ENCODE measurements at regions not wholly inside any gene's neighbourhood (a gene's known extent, or its start where the extent isn't known, plus 50 kb on each side); places are given as distances from the start of the nearest gene placed in this dataset.

DNA sequence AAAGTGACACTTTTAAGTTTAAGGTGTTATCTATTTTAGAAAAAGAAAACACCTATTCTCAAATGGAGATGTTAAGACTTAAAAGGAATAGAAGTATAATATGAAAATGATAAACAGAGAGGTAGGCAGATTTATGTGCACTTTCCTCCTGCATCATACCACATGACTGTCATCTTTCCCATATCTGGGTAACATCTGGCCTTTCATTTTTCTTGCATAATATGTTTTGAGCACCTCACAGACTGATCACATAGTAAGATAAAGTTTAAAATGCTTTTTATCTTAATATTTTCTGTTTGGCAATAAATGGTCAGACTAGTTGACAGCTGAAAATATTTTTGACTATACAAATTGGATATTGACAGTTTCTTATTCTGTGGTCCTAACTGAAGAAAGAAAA, 1852.1 kb upstream of the PIK3C3 start:
- H3K36me3 ChIP-seq (ENCODE audit: control insufficient read depth in 2 of 2, insufficient read depth in 2 of 2, low read length in 1 of 2): no peaks in the 10 kb centered on the region

DNA sequence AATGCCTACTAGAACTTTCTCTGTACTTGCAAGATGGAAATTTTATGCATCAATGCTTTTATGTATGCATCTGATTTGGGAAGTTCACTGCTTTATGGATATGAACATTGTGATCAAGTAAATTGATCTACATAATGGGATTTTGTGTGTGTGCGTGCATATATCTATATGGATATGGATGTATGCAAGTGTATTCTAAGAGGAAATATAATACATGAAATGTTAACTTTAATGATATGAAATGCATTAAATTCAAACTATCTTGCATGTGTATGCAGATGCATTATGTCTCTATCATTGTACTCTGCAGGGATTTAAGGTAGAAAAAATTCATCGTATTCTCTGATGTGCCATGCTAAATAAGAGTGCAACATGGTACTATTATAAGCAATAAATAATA, 1855.4 kb upstream of the PIK3C3 start:
- no peaks in the 10 kb centered on the region for H3K36me3 ChIP-seq (ENCODE audit: control insufficient read depth in 2 of 2, insufficient read depth in 2 of 2, low read length in 1 of 2)
- H3K4me3 ChIP-seq (ENCODE audit: low read length in 2 of 2): no peak overlapping the region
- H3K4me1 ChIP-seq (ENCODE audit: control insufficient read depth in 2 of 2, insufficient read depth in 2 of 2, low read length in 2 of 2): no peaks in the 10 kb centered on the region
- H3K27ac ChIP-seq (ENCODE audit: low read depth in 1 of 2, low read length in 1 of 2): no peak overlapping the region
- 96% methylated on average over 2 of the region's 2 CpGs for WGBS
- DNase-seq (ENCODE audit: low read depth in 6 of 9, low spot score in 9 of 9): no peak
- no peaks in the 10 kb centered on the region for H3K9me3 ChIP-seq (ENCODE audit: control insufficient read depth in 2 of 2, insufficient read depth in 1 of 2, low read length in 1 of 2)
- no peaks in the 10 kb centered on the region for H3K27me3 ChIP-seq (ENCODE audit: control insufficient read depth in 2 of 2, insufficient read depth in 1 of 2, low read length in 1 of 2)

More for the DNA sequence above, 1852.1 kb upstream of the PIK3C3 start:
- Histone ChIP-seq H3K9me3 (ENCODE audit: control insufficient read depth in 2 of 2, insufficient read depth in 1 of 2, low read length in 1 of 2) (no peaks in the 10 kb centered on the region), H3K27me3 (ENCODE audit: control insufficient read depth in 2 of 2, insufficient read depth in 1 of 2, low read length in 1 of 2) (no peaks in the 10 kb centered on the region), H3K4me3 (ENCODE audit: low read length in 2 of 2) (no peak overlapping the region), H3K27ac (ENCODE audit: low read depth in 1 of 2, low read length in 1 of 2) (no peak overlapping the region), H3K4me1 (ENCODE audit: control insufficient read depth in 2 of 2, insufficient read depth in 2 of 2, low read length in 2 of 2) (no peaks in the 10 kb centered on the region)
- DNase-seq (ENCODE audit: low read depth in 6 of 9, low spot score in 9 of 9): no peak

DNA sequence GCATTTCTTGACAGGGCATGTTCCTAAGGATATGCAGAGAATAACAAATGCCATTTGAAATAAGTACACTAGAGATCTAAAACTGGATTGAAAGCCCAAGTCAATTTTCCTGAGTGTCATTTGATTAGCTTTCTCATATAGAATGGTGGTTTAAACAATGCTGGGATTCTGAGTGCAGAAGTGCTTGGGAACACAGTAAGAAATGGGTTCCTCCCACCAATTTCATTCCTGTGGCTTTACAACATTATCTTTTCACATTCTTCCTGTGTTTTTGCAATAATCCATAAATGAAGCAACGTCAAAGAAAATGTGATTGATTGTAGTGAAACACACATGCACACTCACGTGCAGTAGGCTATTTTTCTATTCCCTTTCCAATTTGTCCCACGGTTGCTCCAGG, 1858.4 kb upstream of the PIK3C3 start:
- Histone ChIP-seq H3K9me3 (ENCODE audit: control insufficient read depth in 2 of 2, insufficient read depth in 1 of 2, low read length in 1 of 2) (no peaks in the 10 kb centered on the region), H3K27me3 (ENCODE audit: control insufficient read depth in 2 of 2, insufficient read depth in 1 of 2, low read length in 1 of 2) (no peaks in the 10 kb centered on the region), H3K27ac (ENCODE audit: low read depth in 1 of 2, low read length in 1 of 2) (no peak overlapping the region), H3K4me3 (ENCODE audit: low read length in 2 of 2) (no peak overlapping the region), H3K36me3 (ENCODE audit: control insufficient read depth in 2 of 2, insufficient read depth in 2 of 2, low read length in 1 of 2) (no peaks in the 10 kb centered on the region), H3K4me1 (ENCODE audit: control insufficient read depth in 2 of 2, insufficient read depth in 2 of 2, low read length in 2 of 2) (no peaks in the 10 kb centered on the region)
- WGBS: 74% methylated on average over 3 of the region's 3 CpGs
- DNase-seq (ENCODE audit: low read depth in 6 of 9, low spot score in 9 of 9): no peak

DNA sequence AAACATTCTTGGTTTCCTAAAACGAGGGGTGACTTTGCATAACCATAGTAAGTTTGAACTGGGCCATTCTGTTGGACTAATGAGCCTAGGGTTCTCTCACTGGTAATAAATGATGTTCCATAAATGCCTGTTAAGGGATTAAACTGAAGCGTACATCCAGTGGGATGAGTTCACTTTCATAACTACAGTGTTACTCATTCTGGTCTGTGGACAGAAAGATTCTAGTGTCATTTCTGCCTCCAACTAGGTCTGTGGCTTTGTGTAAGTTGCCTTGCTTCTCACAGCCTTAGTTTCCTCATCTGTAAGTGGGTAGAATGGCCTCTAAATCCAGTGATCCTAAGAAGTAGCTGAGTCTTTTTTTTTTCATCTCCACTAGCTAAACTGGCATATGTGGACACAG, 1860.6 kb upstream of the PIK3C3 start:
- no peak overlapping the region for H3K4me3 ChIP-seq (ENCODE audit: low read length in 2 of 2)
- no peak overlapping the region for H3K27ac ChIP-seq (ENCODE audit: low read depth in 1 of 2, low read length in 1 of 2)
- 72% methylated on average over 2 of the region's 2 CpGs for WGBS
- no peak for DNase-seq (ENCODE audit: low read depth in 6 of 9, low spot score in 9 of 9)
- H3K4me1 ChIP-seq (ENCODE audit: control insufficient read depth in 2 of 2, insufficient read depth in 2 of 2, low read length in 2 of 2): no peaks in the 10 kb centered on the region
- H3K36me3 ChIP-seq (ENCODE audit: control insufficient read depth in 2 of 2, insufficient read depth in 2 of 2, low read length in 1 of 2): no peaks in the 10 kb centered on the region
- H3K9me3 ChIP-seq (ENCODE audit: control insufficient read depth in 2 of 2, insufficient read depth in 1 of 2, low read length in 1 of 2): no peaks in the 10 kb centered on the region
- H3K27me3 ChIP-seq (ENCODE audit: control insufficient read depth in 2 of 2, insufficient read depth in 1 of 2, low read length in 1 of 2): no peaks in the 10 kb centered on the region

DNA sequence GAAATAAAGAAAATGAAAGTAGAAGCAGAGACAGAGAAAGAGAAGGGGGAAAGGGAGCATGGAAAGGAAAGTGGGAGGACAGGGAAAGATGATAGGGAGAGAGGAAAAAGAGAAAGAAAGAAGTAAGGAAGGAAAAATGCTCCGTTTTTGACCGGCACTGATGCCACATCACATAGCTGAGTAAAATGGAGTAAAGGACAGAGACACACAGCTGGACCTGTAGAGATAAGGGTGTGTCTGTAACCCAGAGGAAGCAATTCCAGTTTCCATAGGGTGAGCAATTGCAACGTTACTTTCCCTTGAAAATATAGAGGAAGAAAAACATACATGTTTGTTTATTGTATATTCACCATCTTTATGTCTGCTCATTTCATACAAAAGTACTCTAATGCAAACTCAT, 1866.9 kb upstream of the PIK3C3 start:
- 81% methylated on average over 3 of the region's 3 CpGs for WGBS
- no peak overlapping the region for H3K4me3 ChIP-seq (ENCODE audit: low read length in 2 of 2)
- H3K27me3 ChIP-seq (ENCODE audit: control insufficient read depth in 2 of 2, insufficient read depth in 1 of 2, low read length in 1 of 2): no peaks in the 10 kb centered on the region
- H3K4me1 ChIP-seq (ENCODE audit: control insufficient read depth in 2 of 2, insufficient read depth in 2 of 2, low read length in 2 of 2): no peaks in the 10 kb centered on the region
- no peaks in the 10 kb centered on the region for H3K9me3 ChIP-seq (ENCODE audit: control insufficient read depth in 2 of 2, insufficient read depth in 1 of 2, low read length in 1 of 2)
- H3K36me3 ChIP-seq (ENCODE audit: control insufficient read depth in 2 of 2, insufficient read depth in 2 of 2, low read length in 1 of 2): no peaks in the 10 kb centered on the region
- no peak overlapping the region for H3K27ac ChIP-seq (ENCODE audit: low read depth in 1 of 2, low read length in 1 of 2)
- DNase-seq (ENCODE audit: low read depth in 6 of 9, low spot score in 9 of 9): no peak

DNA sequence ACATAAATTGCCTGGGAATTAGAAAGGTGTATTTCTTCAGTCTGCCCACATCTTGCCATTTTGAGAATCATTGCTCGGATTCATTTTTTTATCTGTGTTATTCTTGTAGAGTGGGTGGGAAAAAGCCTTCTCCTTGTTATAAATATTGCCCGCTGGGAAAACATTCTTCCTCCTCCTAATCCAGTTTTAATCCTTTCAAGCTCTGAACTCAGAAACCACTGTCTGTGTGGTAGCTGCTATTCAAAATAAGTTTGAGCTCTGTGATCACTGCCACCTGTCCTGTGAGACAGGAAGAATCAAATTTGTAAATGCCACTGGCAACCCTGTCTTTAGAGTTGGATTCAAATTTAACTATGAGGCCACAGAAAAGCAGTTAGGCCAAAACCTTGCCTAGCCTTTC, 1875.2 kb upstream of the PIK3C3 start:
- no peak for DNase-seq (ENCODE audit: low read depth in 6 of 9, low spot score in 9 of 9)
- WGBS: 95% methylated on average over 2 of the region's 2 CpGs

DNA sequence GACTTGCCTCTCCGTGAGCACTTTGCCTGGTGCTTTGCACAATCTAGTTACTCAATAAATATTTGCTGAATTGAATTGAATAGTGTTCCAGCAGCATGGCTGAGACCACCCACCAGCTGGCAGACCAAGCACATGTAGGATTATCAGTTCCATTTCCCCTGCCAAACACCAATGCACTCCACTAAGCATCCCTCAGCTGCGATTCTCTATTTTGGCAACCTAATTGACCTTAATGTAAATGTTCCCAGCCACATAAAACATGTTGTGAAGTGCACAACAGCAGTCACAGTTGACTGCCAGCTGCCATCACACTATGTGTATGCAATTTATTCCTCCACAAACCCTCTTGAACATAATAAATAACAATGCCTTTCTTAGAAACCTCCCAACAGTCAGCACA, 1879.4 kb upstream of the PIK3C3 start:
- H3K9me3 ChIP-seq (ENCODE audit: control insufficient read depth in 2 of 2, insufficient read depth in 1 of 2, low read length in 1 of 2): no peaks in the 10 kb centered on the region
- H3K4me3 ChIP-seq (ENCODE audit: low read length in 2 of 2): no peak overlapping the region
- no peaks in the 10 kb centered on the region for H3K4me1 ChIP-seq (ENCODE audit: control insufficient read depth in 2 of 2, insufficient read depth in 2 of 2, low read length in 2 of 2)
- H3K27me3 ChIP-seq (ENCODE audit: control insufficient read depth in 2 of 2, insufficient read depth in 1 of 2, low read length in 1 of 2): no peaks in the 10 kb centered on the region
- H3K27ac ChIP-seq (ENCODE audit: low read depth in 1 of 2, low read length in 1 of 2): no peak overlapping the region
- no peak for DNase-seq (ENCODE audit: low read depth in 6 of 9, low spot score in 9 of 9)
- 95% methylated on average over 2 of the region's 2 CpGs for WGBS
- H3K36me3 ChIP-seq (ENCODE audit: control insufficient read depth in 2 of 2, insufficient read depth in 2 of 2, low read length in 1 of 2): no peaks in the 10 kb centered on the region

More for the DNA sequence above, 1875.2 kb upstream of the PIK3C3 start:
- no peaks in the 10 kb centered on the region for H3K9me3 ChIP-seq (ENCODE audit: control insufficient read depth in 2 of 2, insufficient read depth in 1 of 2, low read length in 1 of 2)
- no peak overlapping the region for H3K27ac ChIP-seq (ENCODE audit: low read depth in 1 of 2, low read length in 1 of 2)
- no peaks in the 10 kb centered on the region for H3K27me3 ChIP-seq (ENCODE audit: control insufficient read depth in 2 of 2, insufficient read depth in 1 of 2, low read length in 1 of 2)
- H3K4me1 ChIP-seq (ENCODE audit: control insufficient read depth in 2 of 2, insufficient read depth in 2 of 2, low read length in 2 of 2): no peaks in the 10 kb centered on the region
- no peak overlapping the region for H3K4me3 ChIP-seq (ENCODE audit: low read length in 2 of 2)
- no peaks in the 10 kb centered on the region for H3K36me3 ChIP-seq (ENCODE audit: control insufficient read depth in 2 of 2, insufficient read depth in 2 of 2, low read length in 1 of 2)

DNA sequence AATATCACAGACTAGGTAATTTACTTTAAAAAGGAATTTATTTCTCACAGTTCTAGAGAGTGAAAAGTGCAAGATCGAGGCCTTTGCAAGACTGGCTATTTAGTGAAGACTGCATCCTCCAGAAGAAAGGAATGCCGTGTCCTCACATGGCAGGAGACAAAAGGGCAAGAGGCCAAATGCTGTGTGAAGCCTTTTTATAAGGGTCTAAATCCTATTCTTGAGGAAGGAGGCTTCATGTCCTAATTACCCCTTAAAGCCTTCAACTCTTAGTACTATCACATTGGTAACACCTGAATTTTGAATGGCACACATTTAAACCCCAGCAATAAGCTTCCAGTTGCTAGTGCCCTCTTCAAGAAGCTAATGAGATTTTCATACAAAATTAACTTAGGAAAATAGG, 1882.3 kb upstream of the PIK3C3 start:
- Histone ChIP-seq H3K27me3 (ENCODE audit: control insufficient read depth in 2 of 2, insufficient read depth in 1 of 2, low read length in 1 of 2) (no peaks in the 10 kb centered on the region), H3K4me3 (ENCODE audit: low read length in 2 of 2) (no peak overlapping the region), H3K27ac (ENCODE audit: low read depth in 1 of 2, low read length in 1 of 2) (no peak overlapping the region), H3K9me3 (ENCODE audit: control insufficient read depth in 2 of 2, insufficient read depth in 1 of 2, low read length in 1 of 2) (no peaks in the 10 kb centered on the region), H3K4me1 (ENCODE audit: control insufficient read depth in 2 of 2, insufficient read depth in 2 of 2, low read length in 2 of 2) (no peaks in the 10 kb centered on the region), H3K36me3 (ENCODE audit: control insufficient read depth in 2 of 2, insufficient read depth in 2 of 2, low read length in 1 of 2) (no peaks in the 10 kb centered on the region)
- DNase-seq (ENCODE audit: low read depth in 6 of 9, low spot score in 9 of 9): no peak
- 90% methylated on average over 2 of the region's 2 CpGs for WGBS

DNA sequence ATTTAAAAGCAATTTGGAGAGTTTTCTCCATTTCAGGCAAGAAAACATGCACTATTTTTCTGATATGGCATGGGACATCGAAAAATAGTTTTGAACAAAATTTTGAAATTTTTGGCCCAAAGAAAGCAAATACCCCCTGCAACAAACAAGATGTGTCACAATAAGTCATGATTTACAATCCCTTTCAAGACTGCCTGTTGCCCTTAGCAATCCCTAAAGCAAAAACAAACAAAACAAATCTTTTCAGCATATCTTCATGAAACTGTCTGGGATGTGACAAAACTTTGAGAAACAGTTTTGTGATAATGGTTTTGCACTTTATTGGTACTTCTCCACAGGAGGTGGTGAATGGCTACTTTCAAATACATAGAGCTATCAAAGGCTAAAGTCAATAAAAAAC, 1888.7 kb upstream of the PIK3C3 start:
- 94% methylated on average over 1 of the region's 1 CpG for WGBS
- DNase-seq (ENCODE audit: low read depth in 6 of 9, low spot score in 9 of 9): no peak
- Histone ChIP-seq H3K36me3 (ENCODE audit: control insufficient read depth in 2 of 2, insufficient read depth in 2 of 2, low read length in 1 of 2) (no peaks in the 10 kb centered on the region), H3K27me3 (ENCODE audit: control insufficient read depth in 2 of 2, insufficient read depth in 1 of 2, low read length in 1 of 2) (no peaks in the 10 kb centered on the region), H3K4me3 (ENCODE audit: low read length in 2 of 2) (no peak overlapping the region), H3K27ac (ENCODE audit: low read depth in 1 of 2, low read length in 1 of 2) (no peak overlapping the region), H3K9me3 (ENCODE audit: control insufficient read depth in 2 of 2, insufficient read depth in 1 of 2, low read length in 1 of 2) (no peaks in the 10 kb centered on the region), H3K4me1 (ENCODE audit: control insufficient read depth in 2 of 2, insufficient read depth in 2 of 2, low read length in 2 of 2) (no peaks in the 10 kb centered on the region)

DNA sequence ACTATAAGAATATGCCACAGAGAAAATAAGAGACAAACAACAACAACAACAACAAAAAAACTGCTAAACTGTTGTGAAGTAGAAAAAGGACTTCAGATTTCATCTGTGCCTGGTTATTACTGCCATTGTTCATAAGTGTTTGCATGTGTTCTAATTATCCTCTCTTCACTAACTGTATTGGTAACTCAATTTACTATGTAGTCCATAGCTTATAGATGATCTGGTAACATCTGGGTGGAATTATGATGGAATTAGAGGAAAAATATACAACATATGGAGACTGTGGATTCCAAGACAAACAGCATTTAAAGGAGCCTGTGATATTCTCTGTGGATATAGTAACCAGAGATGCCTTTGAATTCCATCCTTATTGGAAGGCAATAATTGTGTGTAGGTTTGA, 1891.5 kb upstream of the PIK3C3 start:
- Histone ChIP-seq H3K4me1 (ENCODE audit: control insufficient read depth in 2 of 2, insufficient read depth in 2 of 2, low read length in 2 of 2) (no peaks in the 10 kb centered on the region), H3K36me3 (ENCODE audit: control insufficient read depth in 2 of 2, insufficient read depth in 2 of 2, low read length in 1 of 2) (no peaks in the 10 kb centered on the region), H3K4me3 (ENCODE audit: low read length in 2 of 2) (no peak overlapping the region), H3K27me3 (ENCODE audit: control insufficient read depth in 2 of 2, insufficient read depth in 1 of 2, low read length in 1 of 2) (no peaks in the 10 kb centered on the region), H3K9me3 (ENCODE audit: control insufficient read depth in 2 of 2, insufficient read depth in 1 of 2, low read length in 1 of 2) (no peaks in the 10 kb centered on the region), H3K27ac (ENCODE audit: low read depth in 1 of 2, low read length in 1 of 2) (no peak overlapping the region)
- no peak for DNase-seq (ENCODE audit: low read depth in 6 of 9, low spot score in 9 of 9)

Data from thymus (tissue), 11 donors.